Endothelial cell (in vitro differentiated cells): ENCODE measurements at regions not wholly inside any gene's neighbourhood (a gene's known extent, or its start where the extent isn't known, plus 50 kb on each side); places are given as distances from the start of the nearest gene placed in this dataset.
"Not testable (repeated sequence)": the region's sequence is repeated elsewhere in the genome, so short reads cannot be mapped to it uniquely, and the experiment has no call there.

Experiments
- DNase-seq: peaks from one replicate; pipeline ENCODE4 v3.0.0; 2021; ENCODE audit warnings: low spot score
- H3K27ac Mint-ChIP-seq: one replicate; pipeline ENCODE4 v1.8.0; 2021; ENCODE audit warnings: mixed read lengths, inconsistent platforms; ENCODE audit not compliant: unreplicated experiment
- H3K27me3 Mint-ChIP-seq: one replicate; pipeline ENCODE4 v1.8.0; 2021; ENCODE audit warnings: mild to moderate bottlenecking, moderate library complexity, mixed read lengths, inconsistent platforms; ENCODE audit not compliant: unreplicated experiment
- H3K36me3 Mint-ChIP-seq: one replicate; pipeline ENCODE4 v1.8.0; 2021; ENCODE audit warnings: mild to moderate bottlenecking, low read depth, mixed read lengths, inconsistent platforms; ENCODE audit not compliant: unreplicated experiment
- H3K4me1 Mint-ChIP-seq: one replicate; pipeline ENCODE4 v1.8.0; 2021; ENCODE audit warnings: mild to moderate bottlenecking, mixed read lengths, inconsistent platforms; ENCODE audit not compliant: unreplicated experiment
- H3K4me3 Mint-ChIP-seq: one replicate; pipeline ENCODE4 v1.8.0; 2021; ENCODE audit warnings: mild to moderate bottlenecking, mixed read lengths, inconsistent platforms; ENCODE audit not compliant: unreplicated experiment
- H3K9me3 Mint-ChIP-seq: one replicate; pipeline ENCODE4 v1.8.0; 2021; ENCODE audit warnings: mixed read lengths, inconsistent platforms; ENCODE audit not compliant: unreplicated experiment
- CTCF ChIP-seq: fragments of 200-600 bp; sonication (generic); IDR thresholded peaks from one replicate; pipeline ENCODE4 v1.5.0; 2021; ENCODE audit warnings: antibody characterized with exemption; ENCODE audit not compliant: unreplicated experiment

GRCh38 chr2:39870871-39871270, 91.8 kb upstream of the THUMPD2 start:
- H3K36me3 Mint-ChIP-seq = no peaks in the 10 kb centered on the region
- H3K4me1 Mint-ChIP-seq = peaks cover 24% of the 10 kb centered on the region
- DNase-seq = no peak
- no peak overlapping the region for H3K27ac Mint-ChIP-seq
- no peak overlapping the region for H3K4me3 Mint-ChIP-seq
- TF ChIP-seq CTCF = no peak
- H3K27me3 Mint-ChIP-seq = peaks cover 1% of the 10 kb centered on the region
- no peaks in the 10 kb centered on the region for H3K9me3 Mint-ChIP-seq

GRCh38 chr2:39867268-39867667, 88.2 kb upstream of the THUMPD2 start:
- H3K36me3 Mint-ChIP-seq = peaks cover 9% of the 10 kb centered on the region
- no peak overlapping the region for H3K4me3 Mint-ChIP-seq
- no peak for TF ChIP-seq CTCF
- H3K9me3 Mint-ChIP-seq = peaks cover 12% of the 10 kb centered on the region
- peaks cover 24% of the 10 kb centered on the region for H3K4me1 Mint-ChIP-seq
- no peak overlapping the region for H3K27ac Mint-ChIP-seq
- peaks cover 1% of the 10 kb centered on the region for H3K27me3 Mint-ChIP-seq
- DNase-seq = no peak

GRCh38 chr2:39865751-39866150, 86.7 kb upstream of the THUMPD2 start:
- DNase-seq = no peak
- H3K27ac Mint-ChIP-seq = no peak overlapping the region
- peaks cover 1% of the 10 kb centered on the region for H3K27me3 Mint-ChIP-seq
- peaks cover 9% of the 10 kb centered on the region for H3K36me3 Mint-ChIP-seq
- peaks cover 24% of the 10 kb centered on the region for H3K4me1 Mint-ChIP-seq
- H3K9me3 Mint-ChIP-seq = peaks cover 12% of the 10 kb centered on the region
- TF ChIP-seq CTCF = no peak
- no peak overlapping the region for H3K4me3 Mint-ChIP-seq

- not testable (repeated sequence) for H3K36me3 Mint-ChIP-seq, H3K27ac Mint-ChIP-seq, H3K27me3 Mint-ChIP-seq, H3K4me3 Mint-ChIP-seq, DNase-seq, H3K4me1 Mint-ChIP-seq
- H3K9me3 Mint-ChIP-seq = peaks cover 12% of the 10 kb centered on the region
Observed at GRCh38 chr2:39863672-39864071, 84.6 kb upstream of the THUMPD2 start.

- no peak overlapping the region for H3K27ac Mint-ChIP-seq
- peaks cover 12% of the 10 kb centered on the region for H3K9me3 Mint-ChIP-seq
- H3K36me3 Mint-ChIP-seq = peaks cover 9% of the 10 kb centered on the region
- no peak for DNase-seq
- no peaks in the 10 kb centered on the region for H3K4me1 Mint-ChIP-seq
- no peaks in the 10 kb centered on the region for H3K27me3 Mint-ChIP-seq
- no peak for TF ChIP-seq CTCF
- H3K4me3 Mint-ChIP-seq = no peak overlapping the region
Observed at GRCh38 chr2:39860538-39860937, 81.5 kb upstream of the THUMPD2 start.

- H3K27me3 Mint-ChIP-seq = no peaks in the 10 kb centered on the region
- no peak overlapping the region for H3K4me3 Mint-ChIP-seq
- no peak overlapping the region for H3K27ac Mint-ChIP-seq
- H3K9me3 Mint-ChIP-seq = peaks cover 7% of the 10 kb centered on the region
- H3K4me1 Mint-ChIP-seq = peaks cover 2% of the 10 kb centered on the region
- TF ChIP-seq CTCF = no peak
- no peak for DNase-seq
- peaks cover 5% of the 10 kb centered on the region for H3K36me3 Mint-ChIP-seq
Observed at GRCh38 chr2:39858677-39859076, 79.6 kb upstream of the THUMPD2 start.
